Anterior cingulate cortex (tissue), 58 donors: ENCODE measurements at regions not wholly inside any gene's neighbourhood (a gene's known extent, or its start where the extent isn't known, plus 50 kb on each side); places are given as distances from the start of the nearest gene placed in this dataset.
"Not testable (repeated sequence)": the region's sequence is repeated elsewhere in the genome, so short reads cannot be mapped to it uniquely, and the experiment has no call there.

Experiments
- DNase-seq, 58 donors: peaks; one replicate each; lab custom pipeline; 2025; lab: John Stamatoyannopoulos, UW

- no peak for DNase-seq
Observed at GRCh38 chr2:57397550-57398360, 648.9 kb upstream of the VRK2 start.

GRCh38 chr2:57399057-57399456 is 647.5 kb upstream of the VRK2 start:
- DNase-seq = no peak

GRCh38 chr2:57402096-57402495 is 644.5 kb upstream of the VRK2 start:
- no peak for DNase-seq

GRCh38 chr2:57402755-57403154 is 643.9 kb upstream of the VRK2 start:
- no peak for DNase-seq

GRCh38 chr2:57407772-57408201 is 638.8 kb upstream of the VRK2 start:
- no peak for DNase-seq

GRCh38 chr2:57408587-57408986 is 638.0 kb upstream of the VRK2 start:
- no peak for DNase-seq

- DNase-seq = no peak
Observed at GRCh38 chr2:57417007-57417406, 629.6 kb upstream of the VRK2 start.

GRCh38 chr2:57418859-57419346 is 627.7 kb upstream of the VRK2 start:
- DNase-seq = not testable (repeated sequence)

- DNase-seq = no peak
Observed at GRCh38 chr2:57429831-57430230, 616.8 kb upstream of the VRK2 start.

- no peak for DNase-seq
Observed at GRCh38 chr2:57432528-57432927, 614.1 kb upstream of the VRK2 start.

GRCh38 chr2:57434441-57434840 is 612.2 kb upstream of the VRK2 start:
- no peak for DNase-seq

- DNase-seq = no peak
Observed at GRCh38 chr2:57434972-57435371, 611.6 kb upstream of the VRK2 start.

GRCh38 chr2:57437077-57437476 is 609.5 kb upstream of the VRK2 start:
- no peak for DNase-seq

- DNase-seq = no peak
Observed at GRCh38 chr2:57440437-57440836, 606.2 kb upstream of the VRK2 start.

GRCh38 chr2:57443086-57443485 is 603.5 kb upstream of the VRK2 start:
- DNase-seq = no peak

GRCh38 chr2:57443973-57444521 is 602.6 kb upstream of the VRK2 start:
- DNase-seq = no peak

- DNase-seq = no peak
Observed at GRCh38 chr2:57444752-57445430, 601.7 kb upstream of the VRK2 start.

- no peak for DNase-seq
Observed at GRCh38 chr2:57448816-57449215, 597.8 kb upstream of the VRK2 start.

- no peak for DNase-seq
Observed at GRCh38 chr2:57450170-57450569, 596.4 kb upstream of the VRK2 start.

GRCh38 chr2:57452634-57453033 is 594.0 kb upstream of the VRK2 start:
- no peak for DNase-seq

- no peak for DNase-seq
Observed at GRCh38 chr2:57453945-57454344, 592.7 kb upstream of the VRK2 start.
